K562 (cell line): ENCODE measurements at regions not wholly inside any gene's neighbourhood (a gene's known extent, or its start where the extent isn't known, plus 50 kb on each side); places are given as distances from the start of the nearest gene placed in this dataset.

Experiments used
- EGR1 ChIP-seq: fragments of 450-650 bp; conservative IDR thresholded peaks from 2 replicates; pipeline ENCODE4 v1.6.1; 2017; ENCODE audit warnings: mild to moderate bottlenecking
- NFIC ChIP-seq: fragments of 450-650 bp; IDR thresholded peaks from 2 replicates; pipeline ENCODE4 v1.6.1; 2017; ENCODE audit warnings: mild to moderate bottlenecking, inconsistent platforms
- SETDB1 ChIP-seq: IDR thresholded peaks from one replicate; pipeline ENCODE4 v1.6.1; 2012; ENCODE audit warnings: low read length, control low read depth, inconsistent platforms
- TF ChIP-seq, protein P1 (sequence below): sonication (generic); formaldehyde crosslinking; IDR thresholded peaks from 2 replicates; pipeline ENCODE4 v1.5.0; 2020; ENCODE audit warnings: missing genetic modification reagents

DNA sequence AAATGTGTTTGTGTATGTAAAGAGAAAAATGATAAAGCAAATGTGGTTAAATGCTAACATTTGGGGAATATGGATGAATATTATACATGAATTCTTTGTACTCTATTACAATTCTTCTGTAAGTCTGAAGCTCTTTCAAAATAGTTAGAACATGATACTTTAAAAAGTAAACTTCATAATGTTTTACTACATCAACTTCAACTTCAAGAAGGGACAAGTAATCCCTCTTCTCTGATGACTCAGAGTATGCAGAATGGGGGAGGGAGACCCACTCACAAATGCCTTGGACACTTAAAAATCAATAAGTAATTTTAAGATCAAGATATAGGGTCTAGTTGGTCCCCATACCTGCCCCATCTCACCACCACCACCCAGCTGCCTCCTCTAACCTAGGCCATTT lies 162.4 kb downstream of the ESM1 start:
- TF ChIP-seq, protein P1, sequence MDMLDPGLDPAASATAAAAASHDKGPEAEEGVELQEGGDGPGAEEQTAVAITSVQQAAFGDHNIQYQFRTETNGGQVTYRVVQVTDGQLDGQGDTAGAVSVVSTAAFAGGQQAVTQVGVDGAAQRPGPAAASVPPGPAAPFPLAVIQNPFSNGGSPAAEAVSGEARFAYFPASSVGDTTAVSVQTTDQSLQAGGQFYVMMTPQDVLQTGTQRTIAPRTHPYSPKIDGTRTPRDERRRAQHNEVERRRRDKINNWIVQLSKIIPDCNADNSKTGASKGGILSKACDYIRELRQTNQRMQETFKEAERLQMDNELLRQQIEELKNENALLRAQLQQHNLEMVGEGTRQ (CRISPR knock-in tag): no peak
- TF ChIP-seq SETDB1 (no peak), NFIC (no peak), EGR1 (no peak)
